Ovary (tissue), 7 donors: ENCODE measurements at regions not wholly inside any gene's neighbourhood (a gene's known extent, or its start where the extent isn't known, plus 50 kb on each side); places are given as distances from the start of the nearest gene placed in this dataset.

Source experiments
- DNase-seq, 5 donors: peaks; one replicate each; pipeline ENCODE4 v3.0.0-alpha.2; 2019 to 2020
- H3K27ac ChIP-seq, 2 donors: fragments of 200-600 bp; one replicate each; pipeline versions ENCODE4 v1.5.1 to v1.8.0; 2019 to 2022
- H3K27me3 ChIP-seq: fragments of 200-600 bp; one replicate; pipeline ENCODE4 v1.8.0; 2022
- H3K36me3 ChIP-seq: fragments of 200-600 bp; sonication (generic); one replicate; pipeline ENCODE4 v1.5.1; 2019
- H3K4me1 ChIP-seq: one replicate; pipeline ENCODE4 v1.8.1; 2013; ENCODE audit warnings: mild to moderate bottlenecking, moderate library complexity; ENCODE audit not compliant: insufficient read depth
- H3K4me3 ChIP-seq: fragments of 200-600 bp; sonication (generic); one replicate; pipeline ENCODE4 v1.5.1; 2017
- H3K9me3 ChIP-seq, 2 donors: fragments of 200-600 bp in 1 of 2; sonication (generic) in 1 of 2; one replicate each; pipeline versions ENCODE4 v1.5.1 to v1.8.1; 2013 to 2019; ENCODE audit warnings: mild to moderate bottlenecking in 1 of 2, moderate library complexity in 1 of 2
- CTCF ChIP-seq, 3 donors: fragments of 450-650 bp in 2 of 3; fragments of 200-600 bp in 1 of 3; IDR thresholded peaks; one replicate each; pipeline versions ENCODE4 v1.5.1 to v1.8.0; 2016 to 2022; ENCODE audit warnings: antibody characterized with exemption in 3 of 3, mild to moderate bottlenecking in 1 of 3
- EP300 ChIP-seq: sonication (generic); formaldehyde crosslinking; IDR thresholded peaks from one replicate; pipeline ENCODE4 v1.6.1; 2017; ENCODE audit warnings: antibody characterized with exemption
- POLR2A ChIP-seq: fragments of 450-650 bp; IDR thresholded peaks from one replicate; pipeline ENCODE4 v1.6.1; 2017; ENCODE audit warnings: antibody characterized with exemption, mild to moderate bottlenecking, moderate library complexity
- WGBS, 3 donors: extraction: QIAGEN DNeasy Blood & Tissue Kit in 1 of 3; methylation state at CpG; one replicate each; pipeline versions ENCODE4 v1.1.5 to v1.1.7; 2013 to 2017; 5-methylcytosine and 5-hydroxymethylcytosine counted together
- intact Hi-C, 4 donors: fragments of 100-400 bp; cut with DNase I; formaldehyde crosslinking; loops; one replicate each; pipeline versions ENCODE4 v1.11.0 to v1.15.1; 2022 to 2023
- donor health status: DM: no; HTN: no; CAD: no; lungs with moderate emphysema.
- donor health status: DM: no; HTN: no; CAD: no.
- donor health status: Bipolar disorder and iron deficiency.
- donor health status: DM: no; HTN: no; CAD: no.
- donor health status: DM: yes; HTN: yes; CAD: no.

DNA sequence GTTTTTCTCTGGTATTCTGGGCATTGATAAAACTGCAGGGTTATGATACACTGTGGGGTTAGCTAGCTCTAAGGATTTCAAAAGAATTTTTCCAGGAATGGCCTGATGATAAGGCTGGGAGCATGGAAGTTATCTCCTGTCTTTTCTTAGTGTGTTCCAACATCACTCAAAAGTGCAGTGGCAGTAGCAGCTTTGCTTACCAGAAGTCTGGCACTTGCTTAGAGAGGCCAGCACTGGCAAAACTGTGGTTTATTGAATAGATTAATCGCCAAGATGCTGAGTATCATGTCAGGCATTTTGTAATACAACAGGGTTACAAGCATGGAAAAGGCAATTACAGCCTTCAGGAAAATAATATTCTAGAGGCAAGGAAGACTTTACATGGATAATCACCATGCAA is 719.5 kb upstream of the GJE1 start:
- no peaks in the 10 kb centered on the region for H3K27me3 ChIP-seq
- no peak overlapping the region for H3K27ac ChIP-seq
- H3K4me1 ChIP-seq, result no peaks in the 10 kb centered on the region
- no peaks in the 10 kb centered on the region for H3K36me3 ChIP-seq
- no peak for DNase-seq
- no peak overlapping the region for H3K4me3 ChIP-seq
- TF ChIP-seq CTCF (IDR thresholded peaks at IDR 0.05), result no peak
- no peak for TF ChIP-seq EP300
- TF ChIP-seq POLR2A, result no peak
- WGBS, 3 donors, result 77 to 100% (median 83%) methylated on average over 1 of the region's 1 CpG
- H3K9me3 ChIP-seq, result no peaks in the 10 kb centered on the region
- intact Hi-C loops, result no loop called here

DNA sequence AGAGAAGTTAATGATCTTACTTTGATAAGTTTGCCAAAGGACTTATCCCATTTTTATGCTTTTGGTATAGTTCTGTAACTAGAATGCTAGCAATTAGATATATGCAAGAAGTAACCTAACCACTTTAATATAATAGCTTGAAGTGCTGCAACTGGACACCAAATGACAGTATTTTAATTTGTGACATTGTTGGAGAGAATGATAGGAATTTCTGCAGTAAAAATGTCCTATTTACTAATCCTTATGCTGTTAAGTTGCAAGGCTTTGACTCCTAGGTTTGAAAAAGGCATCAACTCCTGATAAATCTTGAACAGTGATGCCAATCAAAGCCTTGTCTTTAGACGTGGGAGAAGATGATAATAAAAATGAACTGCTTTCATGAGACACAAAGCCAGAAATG is 726.0 kb upstream of the GJE1 start:
- no peak for TF ChIP-seq POLR2A
- no peak for TF ChIP-seq EP300
- TF ChIP-seq CTCF (IDR thresholded peaks at IDR 0.05), result no peak
- intact Hi-C loops, result no loop called here
- Histone ChIP-seq H3K27me3 (no peaks in the 10 kb centered on the region), H3K27ac (no peak overlapping the region), H3K9me3 (no peaks in the 10 kb centered on the region), H3K4me3 (no peak overlapping the region), H3K36me3 (no peaks in the 10 kb centered on the region), H3K4me1 (no peaks in the 10 kb centered on the region)
- WGBS, 3 donors, result 59 to 62% (median 60%) methylated on average over 1 of the region's 1 CpG
- no peak for DNase-seq

GRCh38 chr6:141403827-141404226 is 728.9 kb upstream of the GJE1 start:
- Histone ChIP-seq H3K4me1 (no peaks in the 10 kb centered on the region), H3K36me3 (no peaks in the 10 kb centered on the region), H3K27me3 (no peaks in the 10 kb centered on the region), H3K27ac (no peak overlapping the region), H3K9me3 (no peaks in the 10 kb centered on the region), H3K4me3 (no peak overlapping the region)
- intact Hi-C loops, result no loop called here
- 31 to 35% (median 31%) methylated on average over 2 of the region's 2 CpGs for WGBS, 3 donors
- DNase-seq, result no peak
- TF ChIP-seq CTCF (IDR thresholded peaks at IDR 0.05) (no peak), EP300 (no peak), POLR2A (no peak)

DNA sequence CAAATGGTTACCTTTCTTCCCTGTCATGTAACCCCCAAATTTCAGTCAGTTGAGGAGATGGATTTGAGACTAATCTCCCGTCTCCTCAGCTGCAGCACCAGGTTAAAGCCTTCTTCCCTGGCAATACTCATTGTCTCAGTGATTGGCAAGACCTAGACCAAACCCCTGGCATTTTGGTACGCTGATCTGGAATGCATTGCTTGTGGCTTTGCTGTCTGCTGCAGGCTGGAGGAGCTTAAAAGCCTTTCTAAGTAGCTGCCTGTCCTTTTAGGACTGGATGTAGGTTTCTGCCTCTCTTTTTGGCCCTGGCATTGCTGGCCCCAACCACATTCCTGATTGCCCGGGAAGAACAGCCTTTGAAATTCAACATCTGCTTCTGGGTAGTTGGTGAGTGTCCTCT is 729.6 kb upstream of the GJE1 start:
- Histone ChIP-seq H3K27ac (no peak overlapping the region), H3K27me3 (no peaks in the 10 kb centered on the region), H3K4me1 (no peaks in the 10 kb centered on the region), H3K4me3 (no peak overlapping the region), H3K36me3 (no peaks in the 10 kb centered on the region), H3K9me3 (no peaks in the 10 kb centered on the region)
- no peak for TF ChIP-seq EP300
- TF ChIP-seq POLR2A, result no peak
- TF ChIP-seq CTCF (IDR thresholded peaks at IDR 0.05), result no peak
- intact Hi-C loops, result no loop called here
- WGBS, 3 donors, result 78 to 86% (median 85%) methylated on average over 3 of the region's 3 CpGs
- DNase-seq, result no peak

DNA sequence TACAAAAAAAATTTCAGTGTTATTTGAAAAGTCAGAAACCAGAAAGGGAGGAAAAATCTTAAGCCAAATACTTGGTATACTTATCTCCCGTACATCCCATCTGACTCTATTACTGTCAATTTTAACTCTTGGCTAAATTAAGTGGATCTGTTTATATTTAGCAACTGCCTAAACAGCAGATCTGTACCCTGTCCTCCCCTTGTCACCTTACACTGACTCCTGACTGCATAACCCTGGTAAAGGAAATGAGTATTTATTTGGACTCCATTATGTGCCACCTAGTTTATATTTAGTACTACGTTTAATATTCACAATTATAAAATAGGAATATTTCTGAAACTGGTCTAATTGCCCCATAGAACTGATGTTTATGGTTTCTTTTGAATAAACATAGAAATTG is 730.2 kb upstream of the GJE1 start:
- 42 to 60% (median 51%) methylated on average over 2 of the region's 2 CpGs for WGBS, 3 donors
- Histone ChIP-seq H3K4me3 (no peak overlapping the region), H3K27ac (no peak overlapping the region), H3K27me3 (no peaks in the 10 kb centered on the region), H3K36me3 (no peaks in the 10 kb centered on the region), H3K4me1 (no peaks in the 10 kb centered on the region), H3K9me3 (no peaks in the 10 kb centered on the region)
- no peak for DNase-seq
- intact Hi-C loops, result no loop called here
- no peak for TF ChIP-seq CTCF (IDR thresholded peaks at IDR 0.05)
- no peak for TF ChIP-seq POLR2A
- no peak for TF ChIP-seq EP300
